Liver (tissue), 8 donors: ENCODE measurements at regions not wholly inside any gene's neighbourhood (a gene's known extent, or its start where the extent isn't known, plus 50 kb on each side); places are given as distances from the start of the nearest gene placed in this dataset.

Source experiments
- DNase-seq: peaks from one replicate; pipeline ENCODE4 v3.0.0-alpha.2; 2017; ENCODE audit warnings: low spot score
- H3K27ac ChIP-seq, 2 donors: one replicate each; pipeline ENCODE4 v1.7.0; 2013; ENCODE audit warnings: inconsistent platforms in 2 of 2, low read length in 2 of 2, control low read depth in 1 of 2, low read depth in 1 of 2, mild to moderate bottlenecking in 1 of 2
- H3K27me3 ChIP-seq, 4 donors: one replicate each; pipeline versions ENCODE4 v1.6.1 to v1.7.0; 2013; ENCODE audit warnings: low read length in 3 of 4, inconsistent platforms in 1 of 4, mild to moderate bottlenecking in 1 of 4, moderate library complexity in 1 of 4; ENCODE audit not compliant: control insufficient read depth in 4 of 4, insufficient read depth in 4 of 4
- H3K36me3 ChIP-seq, 4 donors: one replicate each; pipeline versions ENCODE4 v1.6.1 to v1.7.0; 2013; ENCODE audit warnings: low read length in 3 of 4, mild to moderate bottlenecking in 3 of 4, low read depth in 1 of 4, moderate library complexity in 1 of 4; ENCODE audit not compliant: control insufficient read depth in 4 of 4, insufficient read depth in 3 of 4
- H3K4me1 ChIP-seq, 4 donors: one replicate each; pipeline versions ENCODE4 v1.6.1 to v1.7.0; 2013; ENCODE audit warnings: low read length in 3 of 4, mild to moderate bottlenecking in 3 of 4, moderate library complexity in 1 of 4; ENCODE audit not compliant: control insufficient read depth in 4 of 4, insufficient read depth in 4 of 4
- H3K4me3 ChIP-seq, 3 donors: one replicate each; pipeline versions ENCODE4 v1.6.1 to v1.7.0; 2013; ENCODE audit warnings: low read length in 3 of 3, control low read depth in 1 of 3, low read depth in 1 of 3, mild to moderate bottlenecking in 1 of 3
- H3K9ac ChIP-seq, 2 donors: one replicate each; pipeline ENCODE4 v1.7.0; 2013; ENCODE audit warnings: low read length in 2 of 2, mild to moderate bottlenecking in 2 of 2, moderate library complexity in 2 of 2, control low read depth in 1 of 2, low read depth in 1 of 2
- H3K9me3 ChIP-seq, 4 donors: one replicate each; pipeline versions ENCODE4 v1.6.1 to v1.7.0; 2013; ENCODE audit warnings: low read length in 3 of 4; ENCODE audit not compliant: control insufficient read depth in 4 of 4
- ATF3 ChIP-seq: IDR thresholded peaks from 2 replicates; pipeline ENCODE4 v1.6.1; 2016; ENCODE audit warnings: antibody characterized with exemption
- EGR1 ChIP-seq, 2 donors: IDR thresholded peaks; 2 replicates each; pipeline ENCODE4 v1.6.1; 2016 to 2018; ENCODE audit warnings: antibody characterized with exemption in 2 of 2, low read depth in 2 of 2
- FOXA1 ChIP-seq: IDR thresholded peaks from 2 replicates; pipeline ENCODE4 v1.6.1; 2016; ENCODE audit warnings: antibody characterized with exemption
- FOXA2 ChIP-seq: IDR thresholded peaks from 2 replicates; pipeline ENCODE4 v1.6.1; 2016; ENCODE audit warnings: antibody characterized with exemption
- GABPA ChIP-seq, 2 donors: IDR thresholded peaks in 1 of 2; conservative IDR thresholded peaks in 1 of 2; 2 replicates each; pipeline ENCODE4 v1.6.1; 2016; ENCODE audit warnings: antibody characterized with exemption in 2 of 2, mild to moderate bottlenecking in 1 of 2, moderate library complexity in 1 of 2
- HNF4A ChIP-seq, 2 donors: conservative IDR thresholded peaks; 2 replicates each; pipeline ENCODE4 v1.6.1; 2016; ENCODE audit warnings: antibody characterized with exemption in 2 of 2, mild to moderate bottlenecking in 2 of 2
- HNF4G ChIP-seq: IDR thresholded peaks from 2 replicates; pipeline ENCODE4 v1.6.1; 2016; ENCODE audit warnings: antibody characterized with exemption
- JUND ChIP-seq, 2 donors: IDR thresholded peaks; 2 replicates each; pipeline ENCODE4 v1.6.1; 2016; ENCODE audit warnings: antibody characterized with exemption in 2 of 2
- NR2F2 ChIP-seq: IDR thresholded peaks from 2 replicates; pipeline ENCODE4 v1.6.1; 2016; ENCODE audit warnings: antibody characterized with exemption
- RAD21 ChIP-seq, 2 donors: IDR thresholded peaks; 2 replicates each; pipeline ENCODE4 v1.6.1; 2016; ENCODE audit warnings: antibody characterized with exemption in 2 of 2, mild to moderate bottlenecking in 2 of 2
- RXRA ChIP-seq, 2 donors: IDR thresholded peaks; 2 replicates each; pipeline ENCODE4 v1.6.1; 2017 to 2018; ENCODE audit warnings: antibody characterized with exemption in 2 of 2, mild to moderate bottlenecking in 1 of 2
- SP1 ChIP-seq: IDR thresholded peaks from 2 replicates; pipeline ENCODE4 v1.6.1; 2018; ENCODE audit warnings: antibody characterized with exemption, mild to moderate bottlenecking
- TAF1 ChIP-seq: conservative IDR thresholded peaks from 2 replicates; pipeline ENCODE4 v1.6.1; 2016; ENCODE audit warnings: antibody characterized with exemption, mild to moderate bottlenecking
- YY1 ChIP-seq: IDR thresholded peaks from 2 replicates; pipeline ENCODE4 v1.6.1; 2016; ENCODE audit warnings: antibody characterized with exemption, mild to moderate bottlenecking
- WGBS: extraction: QIAGEN DNeasy Blood & Tissue Kit; methylation state at CpG from one replicate; pipeline ENCODE4 v1.1.7; 2013; 5-methylcytosine and 5-hydroxymethylcytosine counted together
- TF ChIP-seq, protein P1 (sequence below): fragments of 150-350 bp; IDR thresholded peaks from 2 replicates; pipeline ENCODE4 v1.5.1; 2017; ENCODE audit warnings: improper control_type of control experiment, low read depth, low read length; ENCODE audit not compliant: missing input control
- TF ChIP-seq, protein P2 (sequence below): IDR thresholded peaks from 2 replicates; pipeline ENCODE4 v1.6.1; 2016; ENCODE audit warnings: antibody characterized with exemption
- TF ChIP-seq, protein P3 (sequence below): IDR thresholded peaks from 2 replicates; pipeline ENCODE4 v1.6.1; 2016; ENCODE audit warnings: antibody characterized with exemption
- TF ChIP-seq, protein P4 (sequence below): IDR thresholded peaks from 2 replicates; pipeline ENCODE4 v1.6.1; 2016; ENCODE audit warnings: antibody characterized with exemption, mild to moderate bottlenecking
- donor health status: healthy.
- donor health status: healthy.
- donor health status: healthy.
- donor health status: healthy.
- donor health status: healthy.

GRCh38 chr21:27722095-27722494 lies 755.2 kb upstream of the ADAMTS5 start:
- H3K9ac ChIP-seq, result no peak overlapping the region
- no peaks in the 10 kb centered on the region for H3K4me1 ChIP-seq
- no peaks in the 10 kb centered on the region for H3K9me3 ChIP-seq
- no peaks in the 10 kb centered on the region for H3K36me3 ChIP-seq
- H3K27ac ChIP-seq, result no peak overlapping the region
- no peaks in the 10 kb centered on the region for H3K27me3 ChIP-seq
- no peak for DNase-seq
- H3K4me3 ChIP-seq, result no peak overlapping the region
- no peak for TF ChIP-seq HNF4G
- no peak for TF ChIP-seq SP1
- no peak for TF ChIP-seq EGR1 (IDR thresholded peaks at IDR 0.05; ENCODE audit: low read depth in 2 of 2)
- no peak for TF ChIP-seq HNF4A (conservative IDR thresholded peaks at IDR 0.05)
- TF ChIP-seq RAD21 (IDR thresholded peaks at IDR 0.05), result no peak
- no peak for TF ChIP-seq RXRA (IDR thresholded peaks at IDR 0.05)
- no peak for TF ChIP-seq ATF3
- no peak for TF ChIP-seq TAF1
- TF ChIP-seq, protein P1, sequence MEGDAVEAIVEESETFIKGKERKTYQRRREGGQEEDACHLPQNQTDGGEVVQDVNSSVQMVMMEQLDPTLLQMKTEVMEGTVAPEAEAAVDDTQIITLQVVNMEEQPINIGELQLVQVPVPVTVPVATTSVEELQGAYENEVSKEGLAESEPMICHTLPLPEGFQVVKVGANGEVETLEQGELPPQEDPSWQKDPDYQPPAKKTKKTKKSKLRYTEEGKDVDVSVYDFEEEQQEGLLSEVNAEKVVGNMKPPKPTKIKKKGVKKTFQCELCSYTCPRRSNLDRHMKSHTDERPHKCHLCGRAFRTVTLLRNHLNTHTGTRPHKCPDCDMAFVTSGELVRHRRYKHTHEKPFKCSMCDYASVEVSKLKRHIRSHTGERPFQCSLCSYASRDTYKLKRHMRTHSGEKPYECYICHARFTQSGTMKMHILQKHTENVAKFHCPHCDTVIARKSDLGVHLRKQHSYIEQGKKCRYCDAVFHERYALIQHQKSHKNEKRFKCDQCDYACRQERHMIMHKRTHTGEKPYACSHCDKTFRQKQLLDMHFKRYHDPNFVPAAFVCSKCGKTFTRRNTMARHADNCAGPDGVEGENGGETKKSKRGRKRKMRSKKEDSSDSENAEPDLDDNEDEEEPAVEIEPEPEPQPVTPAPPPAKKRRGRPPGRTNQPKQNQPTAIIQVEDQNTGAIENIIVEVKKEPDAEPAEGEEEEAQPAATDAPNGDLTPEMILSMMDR, result no peak
- TF ChIP-seq, protein P2, sequence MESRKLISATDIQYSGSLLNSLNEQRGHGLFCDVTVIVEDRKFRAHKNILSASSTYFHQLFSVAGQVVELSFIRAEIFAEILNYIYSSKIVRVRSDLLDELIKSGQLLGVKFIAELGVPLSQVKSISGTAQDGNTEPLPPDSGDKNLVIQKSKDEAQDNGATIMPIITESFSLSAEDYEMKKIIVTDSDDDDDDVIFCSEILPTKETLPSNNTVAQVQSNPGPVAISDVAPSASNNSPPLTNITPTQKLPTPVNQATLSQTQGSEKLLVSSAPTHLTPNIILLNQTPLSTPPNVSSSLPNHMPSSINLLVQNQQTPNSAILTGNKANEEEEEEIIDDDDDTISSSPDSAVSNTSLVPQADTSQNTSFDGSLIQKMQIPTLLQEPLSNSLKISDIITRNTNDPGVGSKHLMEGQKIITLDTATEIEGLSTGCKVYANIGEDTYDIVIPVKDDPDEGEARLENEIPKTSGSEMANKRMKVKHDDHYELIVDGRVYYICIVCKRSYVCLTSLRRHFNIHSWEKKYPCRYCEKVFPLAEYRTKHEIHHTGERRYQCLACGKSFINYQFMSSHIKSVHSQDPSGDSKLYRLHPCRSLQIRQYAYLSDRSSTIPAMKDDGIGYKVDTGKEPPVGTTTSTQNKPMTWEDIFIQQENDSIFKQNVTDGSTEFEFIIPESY, result no peak

GRCh38 chr21:27721675-27722074 lies 754.8 kb upstream of the ADAMTS5 start:
- no peaks in the 10 kb centered on the region for H3K9me3 ChIP-seq
- no peaks in the 10 kb centered on the region for H3K36me3 ChIP-seq
- H3K9ac ChIP-seq, result no peak overlapping the region
- H3K27ac ChIP-seq, result no peak overlapping the region
- no peaks in the 10 kb centered on the region for H3K4me1 ChIP-seq
- TF ChIP-seq HNF4G (no peak), NR2F2 (no peak), EGR1 (IDR thresholded peaks at IDR 0.05; ENCODE audit: low read depth in 2 of 2) (no peak), FOXA1 (no peak), FOXA2 (no peak), TAF1 (no peak), YY1 (no peak), ATF3 (no peak), RAD21 (IDR thresholded peaks at IDR 0.05) (no peak), GABPA (IDR thresholded peaks at IDR 0.05 in 1 of 2, conservative IDR thresholded peaks at IDR 0.05 in 1 of 2) (no peak), HNF4A (conservative IDR thresholded peaks at IDR 0.05) (no peak), JUND (IDR thresholded peaks at IDR 0.05) (no peak), SP1 (no peak), RXRA (IDR thresholded peaks at IDR 0.05) (no peak)
- TF ChIP-seq, protein P1, result no peak
- TF ChIP-seq, protein P2, result no peak
- TF ChIP-seq, protein P3, sequence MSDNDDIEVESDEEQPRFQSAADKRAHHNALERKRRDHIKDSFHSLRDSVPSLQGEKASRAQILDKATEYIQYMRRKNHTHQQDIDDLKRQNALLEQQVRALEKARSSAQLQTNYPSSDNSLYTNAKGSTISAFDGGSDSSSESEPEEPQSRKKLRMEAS, result no peak
- TF ChIP-seq, protein P4, sequence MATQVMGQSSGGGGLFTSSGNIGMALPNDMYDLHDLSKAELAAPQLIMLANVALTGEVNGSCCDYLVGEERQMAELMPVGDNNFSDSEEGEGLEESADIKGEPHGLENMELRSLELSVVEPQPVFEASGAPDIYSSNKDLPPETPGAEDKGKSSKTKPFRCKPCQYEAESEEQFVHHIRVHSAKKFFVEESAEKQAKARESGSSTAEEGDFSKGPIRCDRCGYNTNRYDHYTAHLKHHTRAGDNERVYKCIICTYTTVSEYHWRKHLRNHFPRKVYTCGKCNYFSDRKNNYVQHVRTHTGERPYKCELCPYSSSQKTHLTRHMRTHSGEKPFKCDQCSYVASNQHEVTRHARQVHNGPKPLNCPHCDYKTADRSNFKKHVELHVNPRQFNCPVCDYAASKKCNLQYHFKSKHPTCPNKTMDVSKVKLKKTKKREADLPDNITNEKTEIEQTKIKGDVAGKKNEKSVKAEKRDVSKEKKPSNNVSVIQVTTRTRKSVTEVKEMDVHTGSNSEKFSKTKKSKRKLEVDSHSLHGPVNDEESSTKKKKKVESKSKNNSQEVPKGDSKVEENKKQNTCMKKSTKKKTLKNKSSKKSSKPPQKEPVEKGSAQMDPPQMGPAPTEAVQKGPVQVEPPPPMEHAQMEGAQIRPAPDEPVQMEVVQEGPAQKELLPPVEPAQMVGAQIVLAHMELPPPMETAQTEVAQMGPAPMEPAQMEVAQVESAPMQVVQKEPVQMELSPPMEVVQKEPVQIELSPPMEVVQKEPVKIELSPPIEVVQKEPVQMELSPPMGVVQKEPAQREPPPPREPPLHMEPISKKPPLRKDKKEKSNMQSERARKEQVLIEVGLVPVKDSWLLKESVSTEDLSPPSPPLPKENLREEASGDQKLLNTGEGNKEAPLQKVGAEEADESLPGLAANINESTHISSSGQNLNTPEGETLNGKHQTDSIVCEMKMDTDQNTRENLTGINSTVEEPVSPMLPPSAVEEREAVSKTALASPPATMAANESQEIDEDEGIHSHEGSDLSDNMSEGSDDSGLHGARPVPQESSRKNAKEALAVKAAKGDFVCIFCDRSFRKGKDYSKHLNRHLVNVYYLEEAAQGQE, result no peak
- H3K4me3 ChIP-seq, result no peak overlapping the region
- DNase-seq, result no peak
- H3K27me3 ChIP-seq, result no peaks in the 10 kb centered on the region
- 27% methylated on average over 2 of the region's 2 CpGs for WGBS
